Osteocyte (in vitro differentiated cells): ENCODE measurements at regions not wholly inside any gene's neighbourhood (a gene's known extent, or its start where the extent isn't known, plus 50 kb on each side); places are given as distances from the start of the nearest gene placed in this dataset.
"Not testable (repeated sequence)": the region's sequence is repeated elsewhere in the genome, so short reads cannot be mapped to it uniquely, and the experiment has no call there.

Source experiments
- DNase-seq: peaks from one replicate; pipeline ENCODE4 v3.0.0; 2021; ENCODE audit warnings: mixed read lengths; ENCODE audit not compliant: unreplicated experiment; ENCODE audit errors: extremely low spot score
- H3K27ac Mint-ChIP-seq: one replicate; pipeline ENCODE4 v1.8.0; 2021; ENCODE audit warnings: mild to moderate bottlenecking, mixed read lengths; ENCODE audit not compliant: unreplicated experiment
- H3K27me3 Mint-ChIP-seq: one replicate; pipeline ENCODE4 v1.8.0; 2021; ENCODE audit warnings: mixed read lengths; ENCODE audit not compliant: unreplicated experiment
- H3K36me3 Mint-ChIP-seq: one replicate; pipeline ENCODE4 v1.8.0; 2021; ENCODE audit warnings: mixed read lengths; ENCODE audit not compliant: unreplicated experiment
- H3K4me1 Mint-ChIP-seq: one replicate; pipeline ENCODE4 v1.8.0; 2021; ENCODE audit warnings: mixed read lengths; ENCODE audit not compliant: unreplicated experiment
- H3K4me3 Mint-ChIP-seq: one replicate; pipeline ENCODE4 v1.8.0; 2021; ENCODE audit warnings: mild to moderate bottlenecking, moderate library complexity, mixed read lengths; ENCODE audit not compliant: unreplicated experiment
- H3K9me3 Mint-ChIP-seq: one replicate; pipeline ENCODE4 v1.8.0; 2021; ENCODE audit warnings: mixed read lengths; ENCODE audit not compliant: unreplicated experiment
- TF ChIP-seq, protein P1 (sequence below): fragments of 200-600 bp; sonication (generic); IDR thresholded peaks from 2 replicates; pipeline ENCODE4 v1.5.0; 2021; ENCODE audit warnings: antibody characterized with exemption, mild to moderate bottlenecking, moderate library complexity

DNA sequence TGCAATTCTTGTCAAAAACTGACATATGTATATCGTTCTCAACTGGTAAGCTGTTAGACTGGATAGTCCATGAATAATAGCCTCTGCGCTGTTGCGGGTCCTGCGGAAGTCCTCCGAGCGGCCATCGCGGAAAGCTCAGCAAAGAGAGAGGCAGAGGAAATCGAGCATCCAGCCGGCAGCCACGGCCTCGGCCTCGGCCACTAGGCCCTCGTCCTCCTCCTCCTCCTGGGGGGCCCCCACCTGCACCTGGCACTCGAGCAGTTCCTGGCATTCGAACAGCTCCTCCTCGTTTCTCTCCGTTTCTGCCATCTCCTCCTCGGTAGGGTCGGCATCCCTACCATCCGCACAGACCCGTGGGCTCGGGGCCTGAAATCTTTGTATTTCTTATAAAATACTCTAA lies 111.2 kb upstream of the CYLC1 start:
- H3K4me3 Mint-ChIP-seq, H3K4me1 Mint-ChIP-seq, H3K27me3 Mint-ChIP-seq, H3K36me3 Mint-ChIP-seq, H3K27ac Mint-ChIP-seq, DNase-seq: not testable (repeated sequence)
- peaks cover 21% of the 10 kb centered on the region for H3K9me3 Mint-ChIP-seq

DNA sequence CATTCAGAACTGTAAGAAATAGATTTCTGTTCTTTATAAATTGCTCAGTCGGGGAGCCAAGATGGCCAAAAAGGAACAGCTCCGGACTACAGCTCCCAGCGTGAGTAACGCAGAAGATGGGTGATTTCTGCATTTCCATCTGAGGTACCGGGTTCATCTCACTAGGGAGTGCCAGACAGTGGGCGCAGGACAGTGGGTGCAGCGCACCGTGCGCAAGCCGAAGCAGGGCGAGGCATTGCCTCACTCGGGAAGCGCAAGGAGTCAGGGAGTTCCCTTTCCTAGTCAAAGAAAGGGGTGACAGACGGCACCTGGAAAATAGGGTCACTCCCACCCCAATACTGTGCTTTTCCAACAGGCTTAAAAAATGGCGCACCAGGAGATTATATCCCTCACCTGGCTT lies 110.5 kb upstream of the CYLC1 start:
- not testable (repeated sequence) for H3K4me3 Mint-ChIP-seq, H3K4me1 Mint-ChIP-seq, H3K27ac Mint-ChIP-seq, DNase-seq, H3K36me3 Mint-ChIP-seq, H3K27me3 Mint-ChIP-seq
- peaks cover 21% of the 10 kb centered on the region for H3K9me3 Mint-ChIP-seq

DNA sequence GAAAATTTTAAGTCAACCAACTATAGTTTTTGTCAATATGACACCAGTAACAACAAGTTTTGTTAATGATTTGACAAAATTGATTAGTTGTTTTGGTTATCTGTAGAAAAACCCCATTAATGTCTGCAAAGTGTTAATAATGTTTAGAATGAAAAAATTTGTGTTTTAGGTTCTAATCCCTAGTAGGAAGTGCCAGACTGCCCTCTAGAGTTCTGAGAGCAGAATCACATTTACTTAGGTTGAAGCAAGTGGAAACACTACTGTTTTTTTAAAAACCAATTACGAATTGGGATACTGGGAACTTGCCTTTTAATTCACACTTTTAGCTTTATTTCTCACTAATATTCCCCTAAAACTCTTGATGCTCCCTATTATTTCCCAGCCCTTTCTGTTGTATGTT lies 101.1 kb upstream of the CYLC1 start:
- no peaks in the 10 kb centered on the region for H3K27me3 Mint-ChIP-seq
- no peaks in the 10 kb centered on the region for H3K36me3 Mint-ChIP-seq
- no peak overlapping the region for H3K4me3 Mint-ChIP-seq
- TF ChIP-seq, protein P1, sequence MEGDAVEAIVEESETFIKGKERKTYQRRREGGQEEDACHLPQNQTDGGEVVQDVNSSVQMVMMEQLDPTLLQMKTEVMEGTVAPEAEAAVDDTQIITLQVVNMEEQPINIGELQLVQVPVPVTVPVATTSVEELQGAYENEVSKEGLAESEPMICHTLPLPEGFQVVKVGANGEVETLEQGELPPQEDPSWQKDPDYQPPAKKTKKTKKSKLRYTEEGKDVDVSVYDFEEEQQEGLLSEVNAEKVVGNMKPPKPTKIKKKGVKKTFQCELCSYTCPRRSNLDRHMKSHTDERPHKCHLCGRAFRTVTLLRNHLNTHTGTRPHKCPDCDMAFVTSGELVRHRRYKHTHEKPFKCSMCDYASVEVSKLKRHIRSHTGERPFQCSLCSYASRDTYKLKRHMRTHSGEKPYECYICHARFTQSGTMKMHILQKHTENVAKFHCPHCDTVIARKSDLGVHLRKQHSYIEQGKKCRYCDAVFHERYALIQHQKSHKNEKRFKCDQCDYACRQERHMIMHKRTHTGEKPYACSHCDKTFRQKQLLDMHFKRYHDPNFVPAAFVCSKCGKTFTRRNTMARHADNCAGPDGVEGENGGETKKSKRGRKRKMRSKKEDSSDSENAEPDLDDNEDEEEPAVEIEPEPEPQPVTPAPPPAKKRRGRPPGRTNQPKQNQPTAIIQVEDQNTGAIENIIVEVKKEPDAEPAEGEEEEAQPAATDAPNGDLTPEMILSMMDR: peak; percentile 36
- H3K4me1 Mint-ChIP-seq: no peaks in the 10 kb centered on the region
- no peaks in the 10 kb centered on the region for H3K9me3 Mint-ChIP-seq
- H3K27ac Mint-ChIP-seq: no peak overlapping the region
- DNase-seq: no peak

DNA sequence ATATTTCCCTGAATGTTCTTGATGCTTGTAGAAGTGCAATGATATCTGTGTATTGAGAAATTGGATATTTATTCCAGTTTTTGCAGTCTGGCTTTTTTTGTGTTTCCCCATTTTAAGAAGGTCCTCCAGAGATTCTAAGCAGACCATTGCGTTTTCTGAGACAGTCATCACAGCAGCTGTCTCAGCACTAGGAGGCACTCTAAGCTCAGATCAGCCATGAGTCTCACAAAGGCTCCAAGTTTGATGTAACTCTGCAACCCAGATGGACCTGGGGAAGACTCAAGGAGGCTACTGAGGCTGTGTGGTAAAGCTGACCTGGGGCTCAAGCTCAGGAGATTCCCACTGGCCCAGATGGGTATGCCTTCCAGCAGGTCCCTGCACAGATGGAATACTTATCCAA lies 89.3 kb upstream of the CYLC1 start:
- TF ChIP-seq, protein P1: no peak
- peaks cover 27% of the 10 kb centered on the region for H3K9me3 Mint-ChIP-seq
- DNase-seq: no peak
- no peak overlapping the region for H3K27ac Mint-ChIP-seq
- H3K27me3 Mint-ChIP-seq: no peaks in the 10 kb centered on the region
- H3K4me1 Mint-ChIP-seq: no peaks in the 10 kb centered on the region
- no peaks in the 10 kb centered on the region for H3K36me3 Mint-ChIP-seq
- H3K4me3 Mint-ChIP-seq: no peak overlapping the region
